ENCODE measurements at regions not wholly inside any gene's neighbourhood (a gene's known extent, or its start where the extent isn't known, plus 50 kb on each side); places are given as distances from the start of the nearest gene placed in this dataset.

DNA sequence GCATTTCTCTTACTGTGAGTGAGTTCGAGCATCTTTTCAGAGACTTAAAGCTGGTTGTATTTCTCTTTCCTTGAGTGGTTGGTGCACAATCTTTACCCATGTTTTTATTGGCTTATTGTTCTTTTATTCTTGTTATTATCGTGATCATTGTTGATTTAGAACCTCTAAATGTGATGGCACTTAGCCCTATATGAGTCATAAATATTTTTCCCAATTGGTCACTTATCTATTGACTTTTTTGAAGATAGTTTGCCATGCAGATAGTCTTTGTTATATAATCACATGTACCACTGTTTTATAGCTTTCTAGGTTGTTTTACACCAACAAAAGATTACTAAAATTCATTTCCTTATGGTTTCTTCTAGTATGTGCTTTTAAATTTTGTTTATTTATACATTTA, 70.6 kb upstream of the KCNK12 start:
- no peaks in the 10 kb centered on the region for H3K27me3 ChIP-seq (ENCODE audit: insufficient read depth, low read length, poor library complexity, severe bottlenecking)
- H3K4me2 ChIP-seq (ENCODE audit: low read depth, low read length, poor library complexity, severe bottlenecking), result no peak overlapping the region
- H3K4me3 ChIP-seq (ENCODE audit: low read length, poor library complexity, severe bottlenecking), result no peak overlapping the region
- no peaks in the 10 kb centered on the region for H3K9me3 ChIP-seq (ENCODE audit: insufficient read depth, low read depth, low read length)
- TF ChIP-seq, protein P1, sequence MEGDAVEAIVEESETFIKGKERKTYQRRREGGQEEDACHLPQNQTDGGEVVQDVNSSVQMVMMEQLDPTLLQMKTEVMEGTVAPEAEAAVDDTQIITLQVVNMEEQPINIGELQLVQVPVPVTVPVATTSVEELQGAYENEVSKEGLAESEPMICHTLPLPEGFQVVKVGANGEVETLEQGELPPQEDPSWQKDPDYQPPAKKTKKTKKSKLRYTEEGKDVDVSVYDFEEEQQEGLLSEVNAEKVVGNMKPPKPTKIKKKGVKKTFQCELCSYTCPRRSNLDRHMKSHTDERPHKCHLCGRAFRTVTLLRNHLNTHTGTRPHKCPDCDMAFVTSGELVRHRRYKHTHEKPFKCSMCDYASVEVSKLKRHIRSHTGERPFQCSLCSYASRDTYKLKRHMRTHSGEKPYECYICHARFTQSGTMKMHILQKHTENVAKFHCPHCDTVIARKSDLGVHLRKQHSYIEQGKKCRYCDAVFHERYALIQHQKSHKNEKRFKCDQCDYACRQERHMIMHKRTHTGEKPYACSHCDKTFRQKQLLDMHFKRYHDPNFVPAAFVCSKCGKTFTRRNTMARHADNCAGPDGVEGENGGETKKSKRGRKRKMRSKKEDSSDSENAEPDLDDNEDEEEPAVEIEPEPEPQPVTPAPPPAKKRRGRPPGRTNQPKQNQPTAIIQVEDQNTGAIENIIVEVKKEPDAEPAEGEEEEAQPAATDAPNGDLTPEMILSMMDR (conservative IDR thresholded peaks at IDR 0.05; ENCODE audit: low read length), result no peak
- no peak for TF ChIP-seq EZH2phosphoT487 (IDR thresholded peaks at IDR 0.05; ENCODE audit: borderline replicate concordance)
- H3K9me2 ChIP-seq (replicated peaks; ENCODE audit: low read depth, low read length), result no peaks in the 10 kb centered on the region
- H3K4me1 ChIP-seq (ENCODE audit: insufficient read depth, low read length, poor library complexity, severe bottlenecking), result no peaks in the 10 kb centered on the region
- no peaks in the 10 kb centered on the region for H3F3A ChIP-seq (ENCODE audit: low read depth)
- no peaks in the 10 kb centered on the region for H3K79me2 ChIP-seq (ENCODE audit: insufficient read depth, low read length)
- no peaks in the 10 kb centered on the region for H3K36me3 ChIP-seq (ENCODE audit: insufficient read depth, low read length)
- no peak overlapping the region for H3K9ac ChIP-seq (ENCODE audit: low read depth, low read length, poor library complexity, severe bottlenecking)
- H2AFZ ChIP-seq (ENCODE audit: low read length), result no peak overlapping the region
- no peaks in the 10 kb centered on the region for H4K20me1 ChIP-seq (ENCODE audit: insufficient read depth, low read length, poor library complexity, severe bottlenecking)

GRCh38 chr2:47640356-47640755, 69.6 kb upstream of the KCNK12 start:
- H4K20me1 ChIP-seq (ENCODE audit: insufficient read depth, low read length, poor library complexity, severe bottlenecking), result no peaks in the 10 kb centered on the region
- H3K9ac ChIP-seq (ENCODE audit: low read depth, low read length, poor library complexity, severe bottlenecking), result no peak overlapping the region
- H3K9me2 ChIP-seq (replicated peaks; ENCODE audit: low read depth, low read length), result no peaks in the 10 kb centered on the region
- no peak overlapping the region for H3K4me3 ChIP-seq (ENCODE audit: low read length, poor library complexity, severe bottlenecking)
- no peaks in the 10 kb centered on the region for H3K27me3 ChIP-seq (ENCODE audit: insufficient read depth, low read length, poor library complexity, severe bottlenecking)
- TF ChIP-seq, protein P1 (conservative IDR thresholded peaks at IDR 0.05; ENCODE audit: low read length), result no peak
- no peak for TF ChIP-seq EZH2phosphoT487 (IDR thresholded peaks at IDR 0.05; ENCODE audit: borderline replicate concordance)
- no peaks in the 10 kb centered on the region for H3F3A ChIP-seq (ENCODE audit: low read depth)
- no peaks in the 10 kb centered on the region for H3K9me3 ChIP-seq (ENCODE audit: insufficient read depth, low read depth, low read length)
- peaks cover 2% of the 10 kb centered on the region for H3K4me1 ChIP-seq (ENCODE audit: insufficient read depth, low read length, poor library complexity, severe bottlenecking)
- no peak overlapping the region for H2AFZ ChIP-seq (ENCODE audit: low read length)
- no peaks in the 10 kb centered on the region for H3K36me3 ChIP-seq (ENCODE audit: insufficient read depth, low read length)
- H3K79me2 ChIP-seq (ENCODE audit: insufficient read depth, low read length), result no peaks in the 10 kb centered on the region
- no peak overlapping the region for H3K4me2 ChIP-seq (ENCODE audit: low read depth, low read length, poor library complexity, severe bottlenecking)

GRCh38 chr2:47639467-47639866, 68.7 kb upstream of the KCNK12 start:
- Histone ChIP-seq H3K36me3 (ENCODE audit: insufficient read depth, low read length) (no peaks in the 10 kb centered on the region), H3F3A (ENCODE audit: low read depth) (no peaks in the 10 kb centered on the region), H4K20me1 (ENCODE audit: insufficient read depth, low read length, poor library complexity, severe bottlenecking) (no peaks in the 10 kb centered on the region), H3K4me1 (ENCODE audit: insufficient read depth, low read length, poor library complexity, severe bottlenecking) (peaks cover 9% of the 10 kb centered on the region), H3K9ac (ENCODE audit: low read depth, low read length, poor library complexity, severe bottlenecking) (no peak overlapping the region), H3K4me2 (ENCODE audit: low read depth, low read length, poor library complexity, severe bottlenecking) (no peak overlapping the region), H3K9me2 (replicated peaks; ENCODE audit: low read depth, low read length) (no peaks in the 10 kb centered on the region), H2AFZ (ENCODE audit: low read length) (no peak overlapping the region), H3K27me3 (ENCODE audit: insufficient read depth, low read length, poor library complexity, severe bottlenecking) (no peaks in the 10 kb centered on the region), H3K9me3 (ENCODE audit: insufficient read depth, low read depth, low read length) (no peaks in the 10 kb centered on the region), H3K4me3 (ENCODE audit: low read length, poor library complexity, severe bottlenecking) (no peak overlapping the region), H3K79me2 (ENCODE audit: insufficient read depth, low read length) (no peaks in the 10 kb centered on the region)
- TF ChIP-seq, protein P1 (conservative IDR thresholded peaks at IDR 0.05; ENCODE audit: low read length), result no peak
- no peak for TF ChIP-seq EZH2phosphoT487 (IDR thresholded peaks at IDR 0.05; ENCODE audit: borderline replicate concordance)

Measured in Loucy (cell line).